ENCODE measurements at regions not wholly inside any gene's neighbourhood (a gene's known extent, or its start where the extent isn't known, plus 50 kb on each side); places are given as distances from the start of the nearest gene placed in this dataset.

DNA sequence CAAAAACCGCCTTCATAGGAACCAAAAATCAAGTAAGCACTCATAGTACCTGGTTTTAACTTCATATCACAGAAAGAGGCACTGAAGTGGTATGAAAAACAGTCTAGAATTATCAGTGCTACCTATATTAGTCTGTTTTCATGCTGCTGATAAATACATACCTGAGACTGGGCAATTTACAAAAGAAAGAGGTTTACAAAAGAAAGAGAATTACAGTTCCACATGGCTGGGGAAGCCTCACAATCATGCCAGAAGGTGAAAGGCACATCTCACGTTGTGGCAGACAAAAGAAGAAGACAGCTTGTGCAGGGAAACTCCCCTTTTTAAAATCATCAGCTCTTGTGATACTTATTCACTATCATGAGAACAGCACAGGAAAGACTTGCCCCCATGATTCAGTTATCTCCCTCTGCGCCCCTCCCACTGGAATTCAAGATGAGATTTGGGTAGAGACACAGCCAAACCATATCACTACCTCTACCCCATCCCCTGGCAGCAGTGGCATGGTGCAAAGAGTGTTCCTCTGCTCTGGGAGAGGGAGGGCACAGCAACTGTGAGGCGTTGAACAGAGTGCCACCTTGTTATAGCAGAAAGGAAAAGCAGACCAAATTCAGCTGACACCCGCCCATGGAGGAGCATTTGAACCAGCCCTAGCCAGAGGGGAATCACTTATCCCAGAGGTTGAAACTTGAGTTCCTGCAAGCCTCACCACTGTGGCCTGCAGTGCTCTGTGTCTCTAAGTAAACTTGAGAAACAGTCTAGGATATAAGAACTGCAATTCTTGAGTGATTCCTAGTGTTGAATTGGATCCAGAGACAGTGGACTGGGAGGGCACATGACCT is 61.9 kb upstream of the PTPRZ1 start:
- in situ Hi-C loops (cut with MboI; ENCODE audit: low sequenced_read_pairs): no loop called here

DNA sequence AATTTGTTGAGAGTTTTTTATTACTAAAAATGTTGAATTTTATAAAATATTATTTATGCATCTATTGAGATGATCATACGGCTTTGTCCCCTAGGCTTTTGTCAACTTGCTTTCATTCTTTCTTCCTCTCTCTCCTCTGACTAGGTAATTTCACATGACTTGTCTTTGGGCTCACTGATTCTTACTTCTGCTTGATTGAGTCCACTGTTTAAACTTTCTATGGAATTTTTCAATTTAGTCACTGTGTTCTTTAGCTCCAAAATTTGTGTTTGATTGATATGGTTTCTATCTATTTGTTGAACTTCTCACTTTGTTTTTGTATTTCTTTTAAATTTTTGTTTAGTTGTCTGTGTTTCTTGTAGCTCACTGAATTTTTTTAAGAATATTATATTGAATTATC is 65.9 kb upstream of the PTPRZ1 start:
- in situ Hi-C loops (cut with MboI; ENCODE audit: low sequenced_read_pairs): no loop called here

DNA sequence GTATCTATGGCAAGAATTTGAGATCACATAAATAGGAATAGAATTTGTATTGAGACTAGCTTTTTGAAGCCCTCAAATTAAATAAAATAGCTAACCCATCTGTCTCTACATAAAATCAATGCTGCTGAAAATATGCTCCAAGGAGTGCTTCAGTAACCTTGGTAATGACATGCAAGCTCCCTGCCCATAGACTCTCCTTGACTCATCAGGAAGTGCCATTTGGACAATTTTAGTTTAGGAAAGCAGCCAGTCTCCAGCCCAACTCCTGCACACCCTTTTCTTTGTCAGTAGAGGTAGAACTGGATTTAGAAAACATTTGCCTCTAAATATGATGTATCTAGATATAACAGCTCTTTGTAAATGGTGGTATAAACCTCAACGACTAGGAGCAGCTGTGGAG is 69.9 kb upstream of the PTPRZ1 start:
- in situ Hi-C loops (cut with MboI; ENCODE audit: low sequenced_read_pairs): no loop called here

DNA sequence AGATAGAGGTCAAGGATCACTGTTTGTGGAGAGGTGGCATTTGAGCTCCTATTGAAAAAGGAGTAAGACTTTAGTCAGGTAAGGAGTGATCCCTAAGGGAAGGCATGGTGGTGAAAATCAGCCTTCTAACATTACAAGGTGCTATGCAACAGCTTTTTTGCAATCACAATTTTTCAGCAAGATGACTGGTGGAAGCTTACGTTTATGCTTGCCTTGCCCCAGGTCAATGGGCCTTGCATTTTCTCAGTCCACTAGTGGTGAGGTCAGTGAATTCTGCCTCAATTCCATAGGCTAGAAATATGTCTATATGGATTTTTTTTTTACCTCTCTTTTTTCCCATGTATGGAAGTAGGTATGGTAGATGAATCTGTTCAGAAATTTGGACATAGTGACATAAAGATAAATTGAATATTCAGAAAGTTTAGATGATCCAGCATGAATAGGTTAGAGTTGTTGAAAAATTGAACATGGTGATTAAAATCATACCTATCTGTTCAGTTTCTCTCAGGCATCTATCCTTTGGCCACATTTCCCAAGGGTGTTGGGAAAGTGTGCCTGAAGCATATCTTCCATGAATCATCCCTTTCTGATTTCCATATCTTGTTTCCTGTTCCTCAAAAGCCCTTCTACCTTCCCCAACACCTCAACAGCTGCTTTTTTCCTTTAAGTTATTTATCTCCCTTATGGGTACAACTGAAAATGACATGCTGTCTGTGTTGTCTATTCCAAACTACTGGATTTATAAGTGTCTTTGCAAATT is 71.9 kb upstream of the PTPRZ1 start:
- in situ Hi-C loops (cut with MboI; ENCODE audit: low sequenced_read_pairs): no loop called here

DNA sequence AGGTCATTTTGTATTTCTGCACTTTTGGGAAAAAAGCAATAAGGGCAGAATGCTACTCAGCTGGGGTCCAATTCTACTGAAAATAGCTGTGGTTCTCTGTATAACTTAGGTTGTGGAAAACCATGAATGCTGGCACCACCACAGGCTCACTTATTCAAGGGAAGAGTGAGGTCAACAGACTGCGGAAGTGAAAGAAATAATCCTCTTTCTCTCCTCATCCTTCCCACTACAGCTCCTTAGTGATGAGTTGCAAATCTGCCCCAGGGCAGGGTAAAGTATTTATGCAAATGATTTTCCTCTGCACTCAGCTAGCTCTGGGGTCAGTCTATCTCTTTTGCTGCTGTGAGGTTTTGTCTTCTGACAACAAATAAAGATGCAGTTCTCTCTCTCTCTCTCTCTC is 74.1 kb upstream of the PTPRZ1 start:
- in situ Hi-C loops (cut with MboI; ENCODE audit: low sequenced_read_pairs): no loop called here

DNA sequence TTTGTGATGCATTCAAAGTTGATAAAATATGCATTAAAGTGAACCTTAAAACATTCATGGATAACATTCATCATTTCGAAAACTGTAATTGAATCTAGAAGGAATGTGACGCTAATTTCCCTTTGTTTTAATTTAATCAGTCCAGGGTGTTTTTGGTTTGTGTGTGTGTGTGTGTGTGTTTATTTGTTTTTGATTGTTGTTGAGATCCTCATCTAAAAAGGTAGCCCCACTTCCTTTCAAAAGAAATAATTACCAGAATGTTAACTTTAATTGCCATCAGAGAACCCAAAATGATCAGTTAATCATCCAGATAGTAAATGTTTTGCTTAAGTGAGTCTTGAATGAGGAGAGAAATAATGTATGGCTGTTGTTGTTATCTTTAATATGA is 74.5 kb upstream of the PTPRZ1 start:
- in situ Hi-C loops (cut with MboI; ENCODE audit: low sequenced_read_pairs): no loop called here

DNA sequence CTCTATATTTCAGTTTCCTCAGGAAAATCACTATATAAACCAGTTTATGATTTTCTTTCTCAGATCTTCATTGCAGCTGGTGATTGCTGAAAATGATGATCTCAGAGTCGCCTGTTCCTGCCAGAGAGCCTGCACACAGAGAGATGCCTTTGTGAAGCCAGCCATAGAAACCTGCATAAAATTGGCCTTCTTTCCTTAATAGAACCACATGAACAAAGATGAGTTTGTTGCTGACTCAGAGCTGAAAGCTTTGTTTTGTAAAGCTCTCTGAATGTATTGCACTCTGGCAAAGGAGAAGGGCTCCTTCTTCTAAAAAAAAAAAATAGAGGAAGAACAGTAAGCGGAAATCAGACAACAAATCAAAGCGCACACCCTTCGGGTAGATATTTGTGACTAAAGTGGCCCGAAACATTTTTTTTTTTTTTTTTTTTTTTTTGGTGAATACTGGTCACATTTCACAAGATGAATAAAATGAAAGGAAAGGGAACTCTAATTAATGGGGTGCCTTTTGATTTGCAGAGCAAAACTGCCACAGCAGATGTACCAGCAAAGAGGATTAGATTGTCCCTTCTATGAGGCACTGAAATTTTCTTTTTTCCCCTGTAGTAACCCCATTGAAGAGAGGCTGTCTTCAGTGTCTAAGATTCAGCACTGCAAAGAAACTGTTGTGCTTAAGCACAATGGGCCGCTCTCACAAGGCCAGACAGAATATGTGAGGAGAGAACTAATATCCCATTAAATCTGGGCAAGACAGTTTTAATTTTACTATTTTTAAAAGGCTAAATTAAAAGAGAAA is 75.1 kb upstream of the PTPRZ1 start:
- in situ Hi-C loops (cut with MboI; ENCODE audit: low sequenced_read_pairs): no loop called here

DNA sequence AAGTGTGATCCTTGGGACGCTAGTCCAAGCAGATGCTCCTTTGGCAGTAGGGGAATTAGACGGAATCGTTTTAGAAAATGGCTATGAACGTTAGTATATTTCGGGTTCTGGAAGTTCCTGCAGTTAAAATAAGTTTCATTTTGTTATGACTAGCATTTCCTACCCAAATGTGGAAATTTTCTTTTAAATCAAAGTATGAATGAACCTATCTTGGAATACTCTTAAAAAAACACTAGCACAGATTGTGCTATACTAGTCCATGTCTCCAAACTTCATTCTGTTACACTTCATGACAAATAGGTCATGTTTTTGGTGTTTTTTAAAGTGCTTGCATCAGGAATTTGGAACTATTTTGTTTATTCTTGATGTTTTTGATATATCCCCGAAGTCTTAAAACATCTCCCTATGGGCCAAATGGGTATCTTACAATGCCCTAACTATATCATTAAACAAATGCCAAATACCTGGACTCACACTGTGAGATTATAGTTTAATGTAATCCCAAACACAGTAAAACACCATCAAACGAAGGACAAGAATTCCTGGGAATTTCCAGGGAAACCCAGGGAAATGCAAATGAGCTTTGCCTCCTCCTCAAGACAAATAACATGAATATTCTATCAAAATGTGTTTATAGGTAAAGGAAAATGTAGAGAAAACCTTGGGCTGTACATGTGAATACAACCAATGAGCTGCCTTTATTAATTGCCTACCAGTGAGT is 75.9 kb upstream of the PTPRZ1 start:
- in situ Hi-C loops (cut with MboI; ENCODE audit: low sequenced_read_pairs): no loop called here

DNA sequence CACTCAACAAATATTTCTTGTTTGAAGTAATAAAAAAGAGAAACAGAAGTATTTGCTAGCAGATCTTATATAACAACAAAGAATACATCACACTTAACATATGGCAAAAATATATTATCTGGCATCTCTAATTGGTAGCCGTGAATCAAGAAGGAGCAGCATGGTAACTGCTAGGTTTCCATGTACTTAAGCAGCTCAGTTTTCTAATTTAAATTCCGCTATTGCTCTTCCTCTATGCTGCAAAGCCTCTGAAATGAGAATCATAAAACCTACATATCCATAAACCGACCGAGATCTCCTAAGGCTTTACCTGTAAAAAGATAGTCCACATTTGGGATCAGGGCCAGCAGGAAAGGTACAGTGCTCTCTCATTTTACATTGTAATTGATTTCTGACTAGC is 76.6 kb upstream of the PTPRZ1 start:
- in situ Hi-C loops (cut with MboI; ENCODE audit: low sequenced_read_pairs): no loop called here

DNA sequence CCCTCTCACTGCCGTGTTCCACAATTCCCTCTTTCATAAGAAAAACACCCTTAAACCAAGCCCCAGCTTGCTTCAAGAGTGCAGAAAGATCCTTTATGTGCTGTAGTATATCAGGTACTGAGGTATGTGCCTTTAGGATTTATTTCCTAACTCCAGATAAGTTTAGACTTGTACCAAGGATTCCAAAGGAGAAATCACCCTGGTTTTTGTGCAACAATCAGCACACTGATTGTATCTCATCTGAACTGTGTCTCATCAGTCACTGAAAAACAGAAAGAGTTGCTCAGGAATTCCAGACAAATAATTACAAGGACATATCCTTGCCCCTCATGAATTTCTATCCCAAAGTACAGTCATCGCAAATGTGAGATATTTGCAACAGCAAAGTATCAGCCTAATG is 77.2 kb upstream of the PTPRZ1 start:
- in situ Hi-C loops (cut with MboI; ENCODE audit: low sequenced_read_pairs): no loop called here

DNA sequence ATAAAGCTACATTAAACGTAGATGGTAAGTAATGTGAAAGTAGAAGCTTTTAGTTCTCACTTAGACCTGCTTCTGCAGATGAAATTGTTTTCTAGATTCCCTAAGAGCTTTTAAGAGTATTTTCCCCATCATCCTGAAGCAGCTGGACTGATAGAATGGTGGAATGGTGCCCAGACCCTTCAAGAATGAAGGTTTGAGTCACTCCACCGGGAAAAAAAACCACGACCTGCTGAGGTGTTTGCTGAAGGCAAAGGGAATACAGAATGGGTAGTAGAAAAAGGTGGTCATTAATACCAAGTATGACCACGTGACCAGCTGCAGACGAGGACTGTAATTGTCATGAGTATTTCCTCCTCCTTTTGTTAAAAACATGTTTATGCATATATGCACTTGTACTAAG is 79.2 kb upstream of the PTPRZ1 start:
- in situ Hi-C loops (cut with MboI; ENCODE audit: low sequenced_read_pairs): no loop called here

DNA sequence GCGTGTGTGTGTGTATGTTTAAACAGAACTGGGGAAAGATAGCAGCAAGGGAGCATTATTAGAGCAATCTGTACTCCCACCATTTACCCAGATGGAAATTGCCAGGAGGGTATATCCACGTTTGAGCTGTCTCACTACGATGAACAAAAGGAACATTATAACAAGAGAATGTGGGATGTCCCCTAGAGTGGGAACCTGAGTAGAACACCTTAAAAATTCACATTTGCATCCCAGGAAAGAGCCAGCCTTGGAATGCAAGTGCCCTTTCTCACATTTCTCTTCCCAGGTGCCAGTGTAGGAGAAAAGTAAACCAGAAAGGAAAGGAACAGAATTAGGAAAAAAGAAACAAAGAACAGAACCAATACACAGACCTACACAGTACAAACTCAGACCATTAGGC is 95.3 kb upstream of the PTPRZ1 start:
- in situ Hi-C loops (cut with MboI; ENCODE audit: low sequenced_read_pairs): no loop called here

DNA sequence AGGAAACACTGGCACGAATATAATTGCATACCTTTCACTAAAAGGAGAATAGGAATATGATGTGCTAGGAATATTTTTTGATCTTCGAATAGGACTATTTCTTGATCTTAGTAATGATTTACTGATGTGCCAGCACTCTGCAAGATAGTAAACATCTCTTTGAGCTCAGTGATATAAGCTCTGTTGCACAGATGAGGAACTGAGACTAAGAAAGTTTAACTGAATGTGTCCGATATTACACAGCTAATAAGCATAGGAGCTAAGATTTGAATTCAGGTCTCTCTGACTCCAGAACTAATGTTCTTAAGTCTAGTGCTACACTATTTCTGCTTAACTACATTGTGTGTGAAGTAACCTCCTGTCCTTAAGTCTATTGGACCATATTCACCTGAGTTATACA is 98.4 kb upstream of the PTPRZ1 start:
- in situ Hi-C loops (cut with MboI; ENCODE audit: low sequenced_read_pairs): no loop called here

DNA sequence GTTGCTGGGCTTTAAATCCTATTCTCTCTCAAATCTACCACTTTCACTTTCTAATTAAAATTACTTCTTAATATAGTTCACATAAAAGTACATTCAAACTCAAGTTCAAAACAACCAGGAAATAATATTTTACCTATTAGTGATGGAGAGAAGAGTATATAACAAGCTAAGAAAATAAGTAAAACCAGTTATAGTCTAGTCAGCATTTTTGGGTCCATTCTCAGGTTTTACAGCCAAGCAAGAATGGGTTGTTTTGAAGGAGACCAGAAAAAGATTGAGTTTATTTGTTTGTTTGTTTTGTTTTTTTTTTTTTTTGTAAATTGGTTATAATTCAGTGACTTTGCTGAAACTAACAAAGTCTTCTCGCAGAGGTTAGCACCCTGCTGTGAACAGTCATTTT is 106.3 kb upstream of the PTPRZ1 start:
- in situ Hi-C loops (cut with MboI; ENCODE audit: low sequenced_read_pairs): no loop called here

DNA sequence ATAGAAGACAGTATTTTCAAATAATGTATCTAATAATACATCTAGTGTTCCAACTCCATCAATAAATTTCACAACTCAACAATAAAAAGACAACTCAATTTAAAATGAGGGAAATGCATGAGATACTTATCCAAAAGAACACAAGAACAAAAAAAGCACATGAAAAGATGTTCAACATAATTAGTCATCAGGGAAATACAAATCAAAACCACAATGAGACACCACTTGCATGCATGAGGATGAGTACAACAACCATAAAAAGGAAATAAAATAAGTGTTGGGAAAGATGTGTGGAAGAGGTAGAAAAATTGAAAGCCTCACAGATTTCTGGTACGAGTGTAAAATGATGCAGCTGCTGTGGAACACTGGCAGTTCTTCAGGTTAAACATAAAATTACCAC is 111.6 kb upstream of the PTPRZ1 start:
- in situ Hi-C loops (cut with MboI; ENCODE audit: low sequenced_read_pairs): no loop called here

DNA sequence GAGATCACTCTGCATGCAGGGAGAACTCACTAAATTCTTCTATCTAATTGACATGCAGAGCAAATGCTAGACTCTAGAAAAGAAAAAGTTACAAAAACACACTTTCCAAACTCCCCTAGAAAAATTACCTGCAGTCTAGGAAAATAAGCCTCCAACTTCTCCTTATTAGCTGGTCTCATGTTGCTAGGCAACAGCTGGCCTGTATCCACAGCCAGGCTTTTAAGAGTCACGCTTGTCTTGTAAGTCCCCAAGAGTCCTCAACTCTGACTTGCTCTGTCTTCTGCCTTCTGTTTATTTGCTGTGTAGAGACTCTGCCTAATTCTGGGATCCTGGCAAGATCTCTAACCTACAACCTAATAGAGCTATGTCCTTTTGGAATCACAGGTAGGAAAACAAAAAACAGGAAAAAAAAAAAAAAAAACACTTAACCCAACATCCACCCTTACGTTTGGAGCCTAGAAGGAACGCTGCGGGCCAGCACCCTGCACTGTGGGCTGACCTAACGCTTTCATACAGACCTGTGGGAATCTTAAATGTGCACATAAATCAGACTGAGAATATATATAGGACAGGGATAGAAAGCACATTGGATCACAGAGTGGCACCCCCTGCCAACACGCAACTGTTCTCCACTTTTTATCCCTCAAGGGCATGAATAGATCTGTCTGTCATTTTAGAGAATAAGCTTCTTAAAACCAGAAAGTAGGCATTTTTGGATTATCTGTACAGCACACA is 117.0 kb upstream of the PTPRZ1 start:
- in situ Hi-C loops (cut with MboI; ENCODE audit: low sequenced_read_pairs): no loop called here

DNA sequence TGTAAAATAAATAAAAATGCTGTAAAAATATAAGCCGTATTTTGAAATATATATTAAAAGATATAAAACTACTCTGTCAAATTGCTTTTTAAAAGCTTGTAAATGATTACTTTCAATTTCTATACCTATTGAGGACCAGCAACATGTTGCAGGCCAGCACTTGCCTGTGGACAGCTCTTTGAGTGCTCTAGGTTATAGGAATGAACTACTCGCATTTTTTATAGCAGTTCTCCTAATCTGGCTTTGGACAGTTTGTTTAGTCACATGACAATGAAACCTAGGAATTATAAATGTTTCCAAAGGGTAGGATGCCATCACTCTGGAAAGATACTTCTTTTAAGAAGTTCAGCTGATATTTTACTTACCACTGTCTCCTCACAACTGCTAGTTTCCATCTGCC is 117.7 kb upstream of the PTPRZ1 start:
- in situ Hi-C loops (cut with MboI; ENCODE audit: low sequenced_read_pairs): no loop called here

DNA sequence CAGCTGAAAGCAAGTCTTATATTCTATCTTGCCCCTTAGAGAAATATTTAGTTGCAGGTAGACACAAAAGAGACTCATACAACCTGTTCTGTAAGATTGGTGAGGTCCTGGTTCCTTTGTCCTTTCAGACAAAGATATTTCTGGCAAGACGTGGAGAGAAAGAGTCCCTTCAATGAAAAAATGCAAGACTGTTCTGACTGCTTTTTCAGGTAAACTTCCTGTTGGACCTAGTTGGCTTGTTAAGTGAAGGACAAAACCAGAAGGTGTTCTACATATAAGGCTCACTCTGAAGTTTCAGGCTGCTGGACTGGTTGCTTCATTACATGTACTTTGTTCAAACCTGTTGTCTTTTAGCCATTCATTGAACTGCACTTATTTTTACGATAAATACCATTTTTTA is 119.0 kb upstream of the PTPRZ1 start:
- in situ Hi-C loops (cut with MboI; ENCODE audit: low sequenced_read_pairs): no loop called here

DNA sequence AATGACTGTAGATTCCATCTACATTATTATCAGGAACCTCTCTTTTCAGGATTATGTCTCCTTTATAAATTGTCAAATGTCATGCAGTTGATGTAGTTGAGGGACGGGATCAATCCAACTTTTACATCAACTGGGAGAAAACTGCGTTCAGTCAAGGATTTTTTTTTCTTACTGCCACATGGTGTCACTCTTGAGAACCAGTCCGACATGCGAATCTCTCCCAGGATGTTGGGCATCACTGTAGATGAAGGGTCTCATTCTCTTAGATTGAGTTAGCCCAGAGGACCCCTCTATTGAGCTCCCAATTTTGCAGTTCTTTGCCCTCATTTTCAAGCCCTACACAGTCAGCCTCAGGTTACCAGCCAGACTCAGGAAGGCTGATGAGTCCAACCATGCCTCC is 120.3 kb upstream of the PTPRZ1 start:
- in situ Hi-C loops (cut with MboI; ENCODE audit: low sequenced_read_pairs): no loop called here

DNA sequence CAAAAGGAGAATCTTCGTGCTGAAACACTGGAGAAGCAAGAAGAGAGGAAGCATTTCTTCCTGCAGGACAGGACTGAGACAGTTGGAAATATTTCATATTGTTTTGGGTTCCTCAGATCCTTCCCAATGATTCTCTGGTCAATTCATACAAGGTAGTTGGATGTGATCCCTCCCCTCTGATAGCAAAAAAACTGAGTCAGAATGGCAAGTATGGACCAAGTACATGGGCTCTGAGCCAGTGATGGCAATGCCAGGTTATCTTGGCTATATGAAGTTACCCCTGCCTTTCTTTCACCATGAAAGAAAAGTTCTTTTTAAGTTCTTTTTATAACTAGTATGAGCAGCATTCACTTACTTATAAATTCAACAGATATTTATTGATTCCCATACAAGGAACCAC is 124.4 kb upstream of the PTPRZ1 start:
- in situ Hi-C loops (cut with MboI; ENCODE audit: low sequenced_read_pairs): no loop called here

Data from HL-60/S4 (cell line).